ENCODE measurements at regions not wholly inside any gene's neighbourhood (a gene's known extent, or its start where the extent isn't known, plus 50 kb on each side); places are given as distances from the start of the nearest gene placed in this dataset.

GRCh38 chr16:77600555-77600954, 121.8 kb upstream of the NUDT7 start:
- CTCF ChIA-PET, result no interaction called here
- intact Hi-C loops (cut with micrococcal nuclease), result loop anchor here (1.0 kb wide), 1 partner anchor 60 kb away; no protein-coding TSS in a partner anchor

GRCh38 chr16:77603656-77604055, 118.7 kb upstream of the NUDT7 start:
- CTCF ChIA-PET, result interaction anchor here (1.4 kb wide), 1 partner anchor 18 kb away, joined by 5 read pairs; no protein-coding TSS in a partner anchor
- H3K27me3 Mint-ChIP-seq (ENCODE audit: low read depth), result peaks cover 9% of the 10 kb centered on the region
- H3K9me3 Mint-ChIP-seq, result peaks cover 1% of the 10 kb centered on the region
- no peak overlapping the region for H3K4me3 Mint-ChIP-seq
- no peaks in the 10 kb centered on the region for H3K4me1 Mint-ChIP-seq (ENCODE audit: low read depth)
- no peaks in the 10 kb centered on the region for H3K36me3 Mint-ChIP-seq (ENCODE audit: low read depth)
- no peak for DNase-seq
- intact Hi-C loops (cut with micrococcal nuclease), result no loop called here
- no peak overlapping the region for H3K27ac Mint-ChIP-seq

More at GRCh38 chr16:77600555-77600954, 121.8 kb upstream of the NUDT7 start:
- H3K4me3 Mint-ChIP-seq, result no peak overlapping the region
- DNase-seq, result no peak
- no peaks in the 10 kb centered on the region for H3K36me3 Mint-ChIP-seq (ENCODE audit: low read depth)
- H3K27me3 Mint-ChIP-seq (ENCODE audit: low read depth), result peaks cover 18% of the 10 kb centered on the region
- no peaks in the 10 kb centered on the region for H3K4me1 Mint-ChIP-seq (ENCODE audit: low read depth)
- peaks cover 1% of the 10 kb centered on the region for H3K9me3 Mint-ChIP-seq
- H3K27ac Mint-ChIP-seq, result no peak overlapping the region

- Mint-ChIP-seq H3K9me3 (no peaks in the 10 kb centered on the region), H3K27me3 (ENCODE audit: low read depth) (peaks cover 16% of the 10 kb centered on the region), H3K36me3 (ENCODE audit: low read depth) (no peaks in the 10 kb centered on the region), H3K27ac (no peak overlapping the region), H3K4me1 (ENCODE audit: low read depth) (no peaks in the 10 kb centered on the region), H3K4me3 (no peak overlapping the region)
- no peak for DNase-seq
- intact Hi-C loops (cut with micrococcal nuclease), result no loop called here
- CTCF ChIA-PET, result no interaction called here
Observed at GRCh38 chr16:77610496-77610895, 111.8 kb upstream of the NUDT7 start.

- no peak overlapping the region for H3K4me3 Mint-ChIP-seq
- no peaks in the 10 kb centered on the region for H3K36me3 Mint-ChIP-seq (ENCODE audit: low read depth)
- H3K9me3 Mint-ChIP-seq, result no peaks in the 10 kb centered on the region
- intact Hi-C loops (cut with micrococcal nuclease), result no loop called here
- CTCF ChIA-PET, result no interaction called here
- H3K27me3 Mint-ChIP-seq (ENCODE audit: low read depth), result peaks cover 23% of the 10 kb centered on the region
- H3K27ac Mint-ChIP-seq, result no peak overlapping the region
- no peaks in the 10 kb centered on the region for H3K4me1 Mint-ChIP-seq (ENCODE audit: low read depth)
- DNase-seq, result no peak
Observed at GRCh38 chr16:77611386-77611785, 110.9 kb upstream of the NUDT7 start.

- CTCF ChIA-PET, result no interaction called here
- no peak overlapping the region for H3K27ac Mint-ChIP-seq
- DNase-seq, result no peak
- H3K4me3 Mint-ChIP-seq, result no peak overlapping the region
- no peaks in the 10 kb centered on the region for H3K9me3 Mint-ChIP-seq
- H3K27me3 Mint-ChIP-seq (ENCODE audit: low read depth), result peaks cover 29% of the 10 kb centered on the region
- no peaks in the 10 kb centered on the region for H3K4me1 Mint-ChIP-seq (ENCODE audit: low read depth)
- no peaks in the 10 kb centered on the region for H3K36me3 Mint-ChIP-seq (ENCODE audit: low read depth)
- intact Hi-C loops (cut with micrococcal nuclease), result no loop called here
Observed at GRCh38 chr16:77612596-77612995, 109.7 kb upstream of the NUDT7 start.

GRCh38 chr16:77613095-77613494, 109.2 kb upstream of the NUDT7 start:
- H3K4me3 Mint-ChIP-seq, result no peak overlapping the region
- CTCF ChIA-PET, result no interaction called here
- intact Hi-C loops (cut with micrococcal nuclease), result no loop called here
- peaks cover 33% of the 10 kb centered on the region for H3K27me3 Mint-ChIP-seq (ENCODE audit: low read depth)
- H3K36me3 Mint-ChIP-seq (ENCODE audit: low read depth), result no peaks in the 10 kb centered on the region
- H3K4me1 Mint-ChIP-seq (ENCODE audit: low read depth), result no peaks in the 10 kb centered on the region
- H3K9me3 Mint-ChIP-seq, result no peaks in the 10 kb centered on the region
- DNase-seq, result no peak
- H3K27ac Mint-ChIP-seq, result no peak overlapping the region

GRCh38 chr16:77617553-77617952, 104.8 kb upstream of the NUDT7 start:
- intact Hi-C loops (cut with micrococcal nuclease), result no loop called here
- no peaks in the 10 kb centered on the region for H3K4me1 Mint-ChIP-seq (ENCODE audit: low read depth)
- no peaks in the 10 kb centered on the region for H3K9me3 Mint-ChIP-seq
- no peak overlapping the region for H3K27ac Mint-ChIP-seq
- no peaks in the 10 kb centered on the region for H3K36me3 Mint-ChIP-seq (ENCODE audit: low read depth)
- CTCF ChIA-PET, result interaction anchor here (0.5 kb wide), 1 partner anchor 462 kb away, joined by 3 read pairs; no protein-coding TSS in a partner anchor
- no peak overlapping the region for H3K4me3 Mint-ChIP-seq
- no peak for DNase-seq
- H3K27me3 Mint-ChIP-seq (ENCODE audit: low read depth), result peaks cover 36% of the 10 kb centered on the region

- intact Hi-C loops (cut with micrococcal nuclease), result no loop called here
- Mint-ChIP-seq H3K27me3 (ENCODE audit: low read depth) (peaks cover 33% of the 10 kb centered on the region), H3K36me3 (ENCODE audit: low read depth) (no peaks in the 10 kb centered on the region), H3K4me1 (ENCODE audit: low read depth) (no peaks in the 10 kb centered on the region), H3K27ac (no peak overlapping the region), H3K9me3 (no peaks in the 10 kb centered on the region), H3K4me3 (no peak overlapping the region)
- no peak for DNase-seq
- CTCF ChIA-PET, result no interaction called here
Observed at GRCh38 chr16:77617996-77618395, 104.3 kb upstream of the NUDT7 start.

GRCh38 chr16:77618951-77619350, 103.4 kb upstream of the NUDT7 start:
- CTCF ChIA-PET, result no interaction called here
- intact Hi-C loops (cut with micrococcal nuclease), result no loop called here
- Mint-ChIP-seq H3K4me1 (ENCODE audit: low read depth) (no peaks in the 10 kb centered on the region), H3K4me3 (no peak overlapping the region), H3K9me3 (no peaks in the 10 kb centered on the region), H3K36me3 (ENCODE audit: low read depth) (no peaks in the 10 kb centered on the region), H3K27ac (no peak overlapping the region), H3K27me3 (ENCODE audit: low read depth) (peaks cover 30% of the 10 kb centered on the region)
- DNase-seq, result no peak

- Mint-ChIP-seq H3K36me3 (ENCODE audit: low read depth) (no peaks in the 10 kb centered on the region), H3K27me3 (ENCODE audit: low read depth) (peaks cover 14% of the 10 kb centered on the region), H3K4me1 (ENCODE audit: low read depth) (no peaks in the 10 kb centered on the region), H3K4me3 (no peak overlapping the region), H3K27ac (no peak overlapping the region), H3K9me3 (no peaks in the 10 kb centered on the region)
- intact Hi-C loops (cut with micrococcal nuclease), result no loop called here
- DNase-seq, result no peak
- CTCF ChIA-PET, result no interaction called here
Observed at GRCh38 chr16:77624085-77624484, 98.2 kb upstream of the NUDT7 start.

- CTCF ChIA-PET, result no interaction called here
Observed at GRCh38 chr16:77636615-77637014, 85.7 kb upstream of the NUDT7 start.

GRCh38 chr16:77637940-77638339, 84.4 kb upstream of the NUDT7 start:
- Mint-ChIP-seq H3K4me1 (ENCODE audit: low read depth) (no peaks in the 10 kb centered on the region), H3K4me3 (no peak overlapping the region), H3K27ac (no peak overlapping the region), H3K27me3 (ENCODE audit: low read depth) (peaks cover 10% of the 10 kb centered on the region), H3K9me3 (no peaks in the 10 kb centered on the region), H3K36me3 (ENCODE audit: low read depth) (no peaks in the 10 kb centered on the region)
- intact Hi-C loops (cut with micrococcal nuclease), result no loop called here
- CTCF ChIA-PET, result no interaction called here
- DNase-seq, result no peak

More at GRCh38 chr16:77636615-77637014, 85.7 kb upstream of the NUDT7 start:
- H3K27me3 Mint-ChIP-seq (ENCODE audit: low read depth), result peaks cover 12% of the 10 kb centered on the region
- intact Hi-C loops (cut with micrococcal nuclease), result no loop called here
- H3K4me1 Mint-ChIP-seq (ENCODE audit: low read depth), result no peaks in the 10 kb centered on the region
- no peak overlapping the region for H3K27ac Mint-ChIP-seq
- H3K9me3 Mint-ChIP-seq, result no peaks in the 10 kb centered on the region
- no peak overlapping the region for H3K4me3 Mint-ChIP-seq
- H3K36me3 Mint-ChIP-seq (ENCODE audit: low read depth), result no peaks in the 10 kb centered on the region
- DNase-seq, result no peak

GRCh38 chr16:77643176-77643575, 79.1 kb upstream of the NUDT7 start:
- H3K4me3 Mint-ChIP-seq, result no peak overlapping the region
- H3K27ac Mint-ChIP-seq, result no peak overlapping the region
- no peaks in the 10 kb centered on the region for H3K4me1 Mint-ChIP-seq (ENCODE audit: low read depth)
- CTCF ChIA-PET, result interaction anchor here (0.6 kb wide), 1 partner anchor 38 kb away, joined by 3 read pairs; no protein-coding TSS in a partner anchor
- DNase-seq, result no peak
- H3K27me3 Mint-ChIP-seq (ENCODE audit: low read depth), result peaks cover 5% of the 10 kb centered on the region
- H3K9me3 Mint-ChIP-seq, result no peaks in the 10 kb centered on the region
- H3K36me3 Mint-ChIP-seq (ENCODE audit: low read depth), result no peaks in the 10 kb centered on the region
- intact Hi-C loops (cut with micrococcal nuclease), result no loop called here

- H3K4me3 Mint-ChIP-seq, result no peak overlapping the region
Observed at GRCh38 chr16:77645764-77646163, 76.5 kb upstream of the NUDT7 start.

More at GRCh38 chr16:77645764-77646163, 76.5 kb upstream of the NUDT7 start:
- intact Hi-C loops (cut with micrococcal nuclease), result no loop called here
- no peaks in the 10 kb centered on the region for H3K36me3 Mint-ChIP-seq (ENCODE audit: low read depth)
- no peak for DNase-seq
- H3K4me1 Mint-ChIP-seq (ENCODE audit: low read depth), result no peaks in the 10 kb centered on the region
- H3K27me3 Mint-ChIP-seq (ENCODE audit: low read depth), result peaks cover 7% of the 10 kb centered on the region
- H3K27ac Mint-ChIP-seq, result no peak overlapping the region
- CTCF ChIA-PET, result no interaction called here
- H3K9me3 Mint-ChIP-seq, result no peaks in the 10 kb centered on the region

All from activated naive CD4-positive, alpha-beta T cell treated with anti-CD3 and anti-CD28 coated beads for 36 hours (primary cell).